ENCODE measurements at regions not wholly inside any gene's neighbourhood (a gene's known extent, or its start where the extent isn't known, plus 50 kb on each side); places are given as distances from the start of the nearest gene placed in this dataset.
"Not testable (repeated sequence)": the region's sequence is repeated elsewhere in the genome, so short reads cannot be mapped to it uniquely, and the experiment has no call there.

- DNase-seq, result no peak
Observed at GRCh38 chr2:106004851-106005250, 189.2 kb downstream of the UXS1 start.

- DNase-seq, result no peak
Observed at GRCh38 chr2:105999211-105999989, 194.7 kb downstream of the UXS1 start.

- no peak for DNase-seq
Observed at GRCh38 chr2:105997711-105998110, 196.4 kb downstream of the UXS1 start.

DNA sequence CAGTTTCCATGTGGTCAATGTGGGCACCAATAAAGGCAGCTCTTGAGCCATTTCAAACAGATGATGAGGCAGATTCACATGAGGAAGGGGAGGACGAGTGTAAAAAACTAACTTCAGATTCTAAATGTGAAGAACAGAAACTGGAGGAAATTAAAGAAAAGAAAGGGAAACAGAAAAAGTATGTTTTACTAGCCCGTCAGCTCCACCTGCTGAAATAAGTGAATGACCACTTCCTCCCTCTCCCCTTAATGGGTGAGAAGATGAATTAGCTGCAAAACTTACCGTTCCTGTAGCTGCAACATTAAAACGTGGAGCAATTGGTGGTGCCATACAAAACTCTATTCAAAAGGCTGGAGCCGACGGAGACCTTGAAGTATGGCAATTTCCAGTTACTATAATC lies 203.5 kb downstream of the UXS1 start:
- DNase-seq, result no peak

DNA sequence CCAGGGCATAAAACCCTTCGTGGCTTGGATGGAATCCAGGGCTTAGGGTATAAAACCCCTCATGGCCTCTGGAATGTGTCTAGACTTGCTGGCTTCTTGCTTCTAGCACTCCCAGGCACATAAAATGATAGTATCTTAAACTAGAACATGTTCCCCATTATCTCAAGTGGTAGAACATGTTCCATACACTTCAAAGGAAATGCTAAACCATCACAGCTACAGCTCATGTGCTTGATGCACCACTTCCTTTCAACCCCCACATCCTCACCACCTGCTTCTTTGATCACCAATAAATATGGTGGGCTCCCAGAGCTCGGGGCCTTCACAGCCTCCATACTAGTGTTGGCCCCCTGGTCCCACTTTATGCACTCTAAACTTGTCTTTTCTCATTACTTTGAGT lies 204.3 kb downstream of the UXS1 start:
- not testable (repeated sequence) for DNase-seq

DNA sequence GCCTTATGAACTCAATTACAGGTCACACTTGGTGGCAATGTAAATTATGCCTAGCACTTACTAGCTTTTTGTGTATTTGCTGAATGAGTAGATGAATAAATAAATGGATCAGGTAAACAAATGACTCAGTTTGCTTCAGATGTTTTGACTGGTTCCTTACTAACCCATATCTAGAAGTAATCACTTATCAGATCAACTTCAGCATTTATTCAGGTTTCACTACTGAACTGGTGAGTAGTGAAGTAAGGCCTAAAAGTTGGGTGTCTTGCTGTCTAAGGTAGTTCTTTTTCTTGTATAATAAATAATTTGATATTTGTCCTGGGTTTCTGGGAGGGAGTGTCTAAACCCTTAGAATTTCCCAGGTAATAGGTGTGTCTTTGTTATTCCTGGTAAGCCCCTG lies 205.0 kb downstream of the UXS1 start:
- no peak for DNase-seq

DNA sequence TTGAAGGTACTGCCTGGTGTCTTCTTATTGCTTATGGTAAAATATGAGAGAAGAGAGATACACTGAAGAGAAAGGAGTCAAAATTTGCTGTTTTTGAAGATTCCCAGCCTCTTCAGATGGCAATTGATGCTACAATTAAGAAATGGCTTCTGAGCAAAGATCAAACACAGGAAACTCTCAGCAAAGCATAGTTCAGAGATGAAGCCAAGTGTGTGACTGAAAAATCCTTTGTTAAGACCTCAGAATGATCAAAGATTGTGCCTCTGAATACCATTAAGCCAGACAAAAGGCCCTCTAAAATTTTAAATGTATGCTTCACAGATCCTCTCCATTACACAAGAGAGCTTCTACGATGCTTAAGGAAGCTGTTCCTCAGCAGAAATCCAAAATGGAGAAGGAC lies 216.3 kb downstream of the UXS1 start:
- no peak for DNase-seq

DNA sequence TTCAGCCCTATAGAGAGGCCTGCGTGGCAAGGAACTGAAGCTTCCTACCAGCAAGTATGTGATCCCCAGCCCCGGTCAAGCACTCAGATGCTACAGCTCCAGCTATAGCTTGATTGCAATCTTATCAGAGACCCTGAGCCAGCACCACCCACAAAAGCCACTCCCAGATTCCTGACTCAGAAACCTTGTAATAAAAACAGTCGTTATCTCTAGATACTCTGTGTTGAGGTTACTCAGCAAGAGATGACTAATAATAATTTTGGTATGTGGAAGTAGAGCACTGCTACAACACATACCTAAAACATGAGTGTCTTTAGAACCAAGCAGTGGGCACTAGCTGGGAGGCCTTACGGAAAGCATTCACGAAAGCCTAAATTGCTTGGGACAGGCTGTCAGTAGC lies 216.9 kb downstream of the UXS1 start:
- no peak for DNase-seq

DNA sequence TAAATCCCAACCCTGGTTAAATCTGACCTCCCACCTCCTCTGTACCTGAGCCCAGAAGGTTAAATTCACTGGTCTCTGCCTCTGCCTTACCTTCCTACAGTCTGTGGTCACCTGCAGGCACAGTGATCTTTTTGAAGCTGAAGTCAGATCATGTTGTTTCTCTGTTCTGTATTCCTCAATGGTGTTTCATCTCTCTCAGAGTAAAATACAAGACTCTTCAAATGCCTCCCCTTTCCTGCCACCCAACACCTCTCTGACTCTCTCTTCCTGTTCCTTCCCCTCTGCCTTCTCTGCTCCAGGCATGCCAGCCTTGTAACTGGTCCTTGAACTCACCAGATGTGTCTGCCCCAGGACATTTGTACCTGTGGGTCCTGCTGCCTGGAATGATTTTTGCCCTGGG lies 219.3 kb downstream of the UXS1 start:
- no peak for DNase-seq

DNA sequence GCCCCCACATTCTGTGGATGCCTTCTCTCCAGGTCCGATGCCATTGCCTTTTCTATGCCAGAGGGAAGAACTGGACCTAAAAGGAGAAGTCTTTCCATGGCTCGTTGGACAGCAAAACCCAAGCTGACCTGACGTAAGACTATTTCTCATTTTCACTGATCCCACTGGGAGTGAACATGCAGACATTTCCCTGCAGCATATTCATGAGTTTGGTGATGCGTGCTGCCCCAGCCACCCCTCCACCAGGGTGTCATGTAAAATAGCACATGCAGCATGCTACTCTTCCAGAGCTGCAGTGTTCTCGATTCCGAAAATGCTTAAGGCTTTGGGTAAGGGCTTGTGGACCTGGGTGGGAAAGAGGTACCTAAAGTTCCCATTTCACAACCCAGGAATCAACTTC lies 221.2 kb downstream of the UXS1 start:
- DNase-seq, result no peak

DNA sequence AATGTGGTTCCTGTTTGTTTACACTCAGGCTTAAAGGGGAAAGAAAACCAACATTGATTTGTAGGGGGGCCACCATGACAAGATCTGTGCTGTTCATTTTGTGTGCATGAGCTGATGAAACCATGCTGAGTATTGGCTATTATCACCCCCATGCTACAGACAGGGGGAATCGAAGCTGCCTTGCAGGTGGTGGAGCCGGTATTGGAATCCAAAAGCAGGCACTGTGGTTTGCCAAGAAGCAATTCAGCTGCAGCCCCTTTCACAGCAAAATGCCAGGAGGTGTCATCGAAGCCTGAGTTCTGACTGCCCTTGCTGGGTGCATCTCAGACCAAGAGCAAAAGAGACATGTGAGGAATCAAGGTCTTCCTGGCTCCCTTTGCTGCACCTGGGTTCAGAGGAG lies 221.9 kb downstream of the UXS1 start:
- no peak for DNase-seq

GRCh38 chr2:105969552-105969951 lies 224.5 kb downstream of the UXS1 start:
- peak; percentile 9 for DNase-seq

GRCh38 chr2:105962221-105962620 lies 217.5 kb downstream of the NCK2 start:
- DNase-seq, result no peak

DNA sequence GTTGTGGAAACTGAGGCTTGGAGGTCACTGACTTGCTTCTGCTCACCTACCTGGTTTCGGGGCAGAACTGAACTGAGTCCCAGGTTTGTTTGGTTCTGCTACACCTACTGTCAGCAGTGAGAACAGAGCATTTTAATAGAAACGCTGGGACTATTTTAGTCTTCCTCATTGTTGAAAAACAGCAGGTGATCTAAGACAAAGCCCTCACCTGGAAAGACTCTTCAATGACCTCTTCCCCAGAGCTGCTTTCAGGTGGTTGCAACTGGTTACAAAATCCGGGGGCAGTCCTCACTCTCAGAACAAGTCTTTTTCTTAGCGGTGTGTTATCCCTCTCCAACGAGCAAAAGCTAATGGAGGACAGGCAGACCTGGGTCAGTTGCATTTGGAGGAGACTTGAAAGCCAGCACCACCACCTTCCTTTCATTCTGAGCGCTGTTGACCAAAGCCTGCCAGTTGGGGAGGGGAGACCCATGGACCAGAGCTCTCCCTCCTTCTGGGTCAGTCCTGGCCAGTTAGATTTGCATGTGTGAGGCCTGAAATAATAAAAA lies 217.0 kb downstream of the NCK2 start:
- DNase-seq, result no peak

- no peak for DNase-seq
Observed at GRCh38 chr2:105959357-105959756, 214.6 kb downstream of the NCK2 start.

DNA sequence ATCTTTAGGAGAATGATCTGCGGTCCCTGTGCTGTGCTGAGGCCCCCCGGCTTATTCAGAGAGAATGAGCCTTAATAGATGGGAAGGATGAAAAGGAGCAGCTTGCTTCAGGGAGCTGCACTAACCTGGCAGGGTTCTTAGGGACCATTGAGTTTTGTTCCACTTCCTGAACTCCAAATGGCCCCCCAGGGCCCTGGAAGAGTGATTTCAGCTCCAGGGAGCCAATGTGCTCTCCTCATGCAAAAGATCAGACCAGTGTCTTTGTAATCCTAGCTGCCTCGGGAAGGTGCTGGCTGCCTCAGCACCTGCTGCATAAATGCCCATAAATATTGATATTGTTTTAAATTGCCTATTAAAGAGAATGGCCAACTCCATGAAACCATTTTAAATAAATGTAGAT lies 210.2 kb downstream of the NCK2 start:
- DNase-seq, result no peak

DNA sequence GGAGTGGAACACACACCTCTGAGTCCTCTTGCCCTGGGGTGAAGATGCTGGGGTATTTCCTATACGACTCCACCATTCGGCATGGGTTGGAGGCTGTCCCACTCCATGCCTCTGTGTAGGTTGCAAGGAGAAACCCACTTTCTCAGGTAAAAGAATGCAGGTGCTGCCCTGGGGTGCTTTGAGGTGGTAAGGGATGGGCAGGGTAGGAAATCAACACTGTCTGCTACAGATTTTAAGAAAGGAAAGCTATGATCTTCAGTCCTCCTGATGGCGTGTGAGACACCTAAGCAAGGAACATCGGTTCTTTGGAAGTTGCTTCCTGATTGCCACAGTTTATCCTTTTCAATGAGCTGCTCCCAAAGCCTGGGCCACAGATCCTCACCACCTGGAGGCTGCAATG lies 209.2 kb downstream of the NCK2 start:
- DNase-seq, result no peak

- no peak for DNase-seq
Observed at GRCh38 chr2:105952131-105952530, 207.4 kb downstream of the NCK2 start.

- DNase-seq, result no peak
Observed at GRCh38 chr2:105951384-105951694, 206.6 kb downstream of the NCK2 start.

- no peak for DNase-seq
Observed at GRCh38 chr2:105950521-105951383, 206.0 kb downstream of the NCK2 start.

- DNase-seq, result no peak
Observed at GRCh38 chr2:105943977-105944376, 199.3 kb downstream of the NCK2 start.
